ENCODE measurements at regions not wholly inside any gene's neighbourhood (a gene's known extent, or its start where the extent isn't known, plus 50 kb on each side); places are given as distances from the start of the nearest gene placed in this dataset.

- WGBS (ENCODE audit: low lambda C conversion rate, missing lambda C conversion rate): 55% methylated on average over 2 of the region's 2 CpGs
- Histone ChIP-seq H3K36me3 (replicated peaks; ENCODE audit: insufficient read depth, low read depth) (no peaks in the 10 kb centered on the region), H3K4me2 (no peak overlapping the region), H3K79me2 (no peaks in the 10 kb centered on the region), H3K4me3 (no peak overlapping the region), H3K27ac (no peak overlapping the region), H4K20me1 (ENCODE audit: insufficient read depth, poor library complexity, severe bottlenecking) (no peaks in the 10 kb centered on the region), H3K27me3 (no peaks in the 10 kb centered on the region), H2AFZ (no peak overlapping the region), H3K4me1 (ENCODE audit: insufficient read depth) (no peaks in the 10 kb centered on the region), H3K9me3 (ENCODE audit: low read depth) (no peaks in the 10 kb centered on the region), H3K9me2 (replicated peaks; ENCODE audit: insufficient read depth) (no peaks in the 10 kb centered on the region)
- TF ChIP-seq CTCF (IDR thresholded peaks at IDR 0.05; ENCODE audit: poor library complexity) (no peak), EZH2 (IDR thresholded peaks at IDR 0.05; ENCODE audit: borderline replicate concordance) (no peak), EZH2phosphoT487 (IDR thresholded peaks at IDR 0.05; ENCODE audit: low read depth, severe bottlenecking, unreplicated experiment) (no peak)
- no peak for DNase-seq (ENCODE audit: low spot score)
These were observed 584.3 kb upstream of the SLITRK6 start for GRCh38 chr13:86383561-86383960.

GRCh38 chr13:86397635-86398034, 598.4 kb upstream of the SLITRK6 start:
- no peaks in the 10 kb centered on the region for H3K4me1 ChIP-seq (ENCODE audit: insufficient read depth)
- no peak for TF ChIP-seq EZH2phosphoT487 (IDR thresholded peaks at IDR 0.05; ENCODE audit: low read depth, severe bottlenecking, unreplicated experiment)
- 86% methylated on average over 1 of the region's 1 CpG for WGBS (ENCODE audit: low lambda C conversion rate, missing lambda C conversion rate)
- no peaks in the 10 kb centered on the region for H3K9me2 ChIP-seq (replicated peaks; ENCODE audit: insufficient read depth)
- H3K27ac ChIP-seq: no peak overlapping the region
- H3K79me2 ChIP-seq: no peaks in the 10 kb centered on the region
- H3K27me3 ChIP-seq: no peaks in the 10 kb centered on the region
- H3K4me2 ChIP-seq: no peak overlapping the region
- H2AFZ ChIP-seq: no peak overlapping the region
- H3K4me3 ChIP-seq: no peak overlapping the region
- DNase-seq (ENCODE audit: low spot score): no peak
- H4K20me1 ChIP-seq (ENCODE audit: insufficient read depth, poor library complexity, severe bottlenecking): no peaks in the 10 kb centered on the region
- H3K9me3 ChIP-seq (ENCODE audit: low read depth): no peaks in the 10 kb centered on the region
- H3K36me3 ChIP-seq (replicated peaks; ENCODE audit: insufficient read depth, low read depth): no peaks in the 10 kb centered on the region

GRCh38 chr13:86399572-86399971, 600.4 kb upstream of the SLITRK6 start:
- Histone ChIP-seq H3K27me3 (no peaks in the 10 kb centered on the region), H3K4me3 (no peak overlapping the region), H4K20me1 (ENCODE audit: insufficient read depth, poor library complexity, severe bottlenecking) (no peaks in the 10 kb centered on the region), H2AFZ (no peak overlapping the region), H3K79me2 (no peaks in the 10 kb centered on the region), H3K27ac (no peak overlapping the region), H3K36me3 (replicated peaks; ENCODE audit: insufficient read depth, low read depth) (no peaks in the 10 kb centered on the region), H3K9me2 (replicated peaks; ENCODE audit: insufficient read depth) (no peaks in the 10 kb centered on the region), H3K4me2 (no peak overlapping the region), H3K4me1 (ENCODE audit: insufficient read depth) (no peaks in the 10 kb centered on the region), H3K9me3 (ENCODE audit: low read depth) (no peaks in the 10 kb centered on the region)
- DNase-seq (ENCODE audit: low spot score): no peak
- TF ChIP-seq CTCF (IDR thresholded peaks at IDR 0.05; ENCODE audit: poor library complexity) (no peak), EZH2phosphoT487 (IDR thresholded peaks at IDR 0.05; ENCODE audit: low read depth, severe bottlenecking, unreplicated experiment) (no peak), EZH2 (IDR thresholded peaks at IDR 0.05; ENCODE audit: borderline replicate concordance) (no peak)

GRCh38 chr13:86402500-86402899, 603.3 kb upstream of the SLITRK6 start:
- Histone ChIP-seq H2AFZ (no peak overlapping the region), H3K27me3 (no peaks in the 10 kb centered on the region), H3K79me2 (no peaks in the 10 kb centered on the region), H4K20me1 (ENCODE audit: insufficient read depth, poor library complexity, severe bottlenecking) (no peaks in the 10 kb centered on the region), H3K9me3 (ENCODE audit: low read depth) (no peaks in the 10 kb centered on the region), H3K27ac (no peak overlapping the region), H3K4me3 (no peak overlapping the region), H3K4me1 (ENCODE audit: insufficient read depth) (no peaks in the 10 kb centered on the region), H3K4me2 (no peak overlapping the region), H3K9me2 (replicated peaks; ENCODE audit: insufficient read depth) (no peaks in the 10 kb centered on the region), H3K36me3 (replicated peaks; ENCODE audit: insufficient read depth, low read depth) (no peaks in the 10 kb centered on the region)
- DNase-seq (ENCODE audit: low spot score): no peak
- TF ChIP-seq EZH2phosphoT487 (IDR thresholded peaks at IDR 0.05; ENCODE audit: low read depth, severe bottlenecking, unreplicated experiment): no peak
- no peak for TF ChIP-seq CTCF (IDR thresholded peaks at IDR 0.05; ENCODE audit: poor library complexity)
- no peak for TF ChIP-seq EZH2 (IDR thresholded peaks at IDR 0.05; ENCODE audit: borderline replicate concordance)
- WGBS (ENCODE audit: low lambda C conversion rate, missing lambda C conversion rate): 76% methylated on average over 3 of the region's 3 CpGs

Data from hepatocyte (in vitro differentiated cells).